ENCODE measurements at regions not wholly inside any gene's neighbourhood (a gene's known extent, or its start where the extent isn't known, plus 50 kb on each side); places are given as distances from the start of the nearest gene placed in this dataset.

- no peak overlapping the region for H3K4me2 ChIP-seq
- no peak overlapping the region for H3K9ac ChIP-seq
- H3K4me1 ChIP-seq (ENCODE audit: control insufficient read depth in 1 of 2, insufficient read depth in 2 of 2, low read depth in 1 of 2, low read length in 1 of 2), result no peaks in the 10 kb centered on the region
- H3F3A ChIP-seq (replicated peaks; ENCODE audit: insufficient read depth), result no peaks in the 10 kb centered on the region
- H2AFZ ChIP-seq (ENCODE audit: low read depth), result no peak overlapping the region
- no peak overlapping the region for H3K27ac ChIP-seq (ENCODE audit: low read depth in 2 of 2, low read length in 1 of 2)
- ChIA-PET POLR2A (no interaction called here), CTCF (interaction anchor here (1.4 kb wide), 1 partner anchor 159 kb away, joined by 3 read pairs; no protein-coding TSS in a partner anchor)
- H3K36me3 ChIP-seq (replicated peaks in 1 of 2; ENCODE audit: control insufficient read depth in 1 of 2, insufficient read depth in 2 of 2, low read length in 1 of 2), result no peaks in the 10 kb centered on the region
- no peak for DNase-seq
- no peak for TF ChIP-seq POLR2AphosphoS5 (IDR thresholded peaks at IDR 0.05; ENCODE audit: low read depth, low read length)
- TF ChIP-seq ELF1 (IDR thresholded peaks at IDR 0.05), result no peak
- TF ChIP-seq RXRA (IDR thresholded peaks at IDR 0.05; ENCODE audit: borderline replicate concordance, low read depth), result no peak
- TF ChIP-seq TCF12 (IDR thresholded peaks at IDR 0.05), result no peak
- TF ChIP-seq MXI1 (IDR thresholded peaks at IDR 0.05; ENCODE audit: low read depth, low read length), result no peak
- TF ChIP-seq EP300 (IDR thresholded peaks at IDR 0.05; ENCODE audit: borderline replicate concordance in 1 of 2, low read depth in 1 of 2, low read length in 1 of 2), result no peak
- no peak for TF ChIP-seq ZBTB33 (IDR thresholded peaks at IDR 0.05; ENCODE audit: borderline replicate concordance, low read depth)
- no peak for TF ChIP-seq REST (IDR thresholded peaks at IDR 0.05; ENCODE audit: low read depth, low read length)
- no peak for TF ChIP-seq SMC3 (IDR thresholded peaks at IDR 0.05; ENCODE audit: low read depth, low read length)
- no peak for TF ChIP-seq PBX3 (IDR thresholded peaks at IDR 0.05)
- TF ChIP-seq YY1 (IDR thresholded peaks at IDR 0.05; ENCODE audit: low read depth), result no peak
- no peak overlapping the region for H3K4me3 ChIP-seq (ENCODE audit: low read depth in 2 of 2, low read length in 1 of 2)
- no peaks in the 10 kb centered on the region for H4K20me1 ChIP-seq (ENCODE audit: insufficient read depth)
- H3K79me2 ChIP-seq (ENCODE audit: insufficient read depth), result no peaks in the 10 kb centered on the region
- H3K9me2 ChIP-seq, result no peaks in the 10 kb centered on the region
- WGBS (ENCODE audit: low lambda C conversion rate), result 63% methylated on average over 1 of the region's 1 CpG
- no peaks in the 10 kb centered on the region for H3K9me3 ChIP-seq
- H3K27me3 ChIP-seq (ENCODE audit: insufficient read depth), result no peaks in the 10 kb centered on the region
These were observed 764.6 kb downstream of the NCAM2 start for GRCh38 chr21:21762855-21763254.

- Histone ChIP-seq H3F3A (replicated peaks; ENCODE audit: insufficient read depth) (no peaks in the 10 kb centered on the region), H3K27me3 (ENCODE audit: insufficient read depth) (no peaks in the 10 kb centered on the region), H3K79me2 (ENCODE audit: insufficient read depth) (no peaks in the 10 kb centered on the region), H3K9ac (no peak overlapping the region), H4K20me1 (ENCODE audit: insufficient read depth) (no peaks in the 10 kb centered on the region), H3K27ac (ENCODE audit: low read depth in 2 of 2, low read length in 1 of 2) (no peak overlapping the region), H3K9me3 (no peaks in the 10 kb centered on the region), H3K9me2 (no peaks in the 10 kb centered on the region), H2AFZ (ENCODE audit: low read depth) (peak overlapping the region; percentile 17; the same call in 1 of the 2 replicates), H3K4me3 (ENCODE audit: low read depth in 2 of 2, low read length in 1 of 2) (no peak overlapping the region), H3K4me2 (no peak overlapping the region), H3K36me3 (replicated peaks in 1 of 2; ENCODE audit: control insufficient read depth in 1 of 2, insufficient read depth in 2 of 2, low read length in 1 of 2) (no peaks in the 10 kb centered on the region), H3K4me1 (ENCODE audit: control insufficient read depth in 1 of 2, insufficient read depth in 2 of 2, low read depth in 1 of 2, low read length in 1 of 2) (no peaks in the 10 kb centered on the region)
- DNase-seq, result no peak
- ChIA-PET CTCF (no interaction called here), POLR2A (no interaction called here)
- TF ChIP-seq JUND (IDR thresholded peaks at IDR 0.05) (no peak), USF2 (IDR thresholded peaks at IDR 0.05; ENCODE audit: borderline replicate concordance, low read depth, low read length) (no peak), GABPA (IDR thresholded peaks at IDR 0.05; ENCODE audit: low read depth) (no peak), CHD2 (IDR thresholded peaks at IDR 0.05; ENCODE audit: low read length, partially characterized antibody) (no peak), FOSL2 (IDR thresholded peaks at IDR 0.05; ENCODE audit: borderline replicate concordance, low read depth) (no peak), ZBTB33 (IDR thresholded peaks at IDR 0.05; ENCODE audit: borderline replicate concordance, low read depth) (no peak)
- 72% methylated on average over 2 of the region's 2 CpGs for WGBS (ENCODE audit: low lambda C conversion rate)
These were observed 766.1 kb downstream of the NCAM2 start for GRCh38 chr21:21764281-21764680.

Measured in SK-N-SH (cell line).